Breast epithelium (tissue), 3 donors: ENCODE measurements at regions not wholly inside any gene's neighbourhood (a gene's known extent, or its start where the extent isn't known, plus 50 kb on each side); places are given as distances from the start of the nearest gene placed in this dataset.

Source experiments
- POLR2AphosphoS5 ChIP-seq, 3 donors: sonication (generic); formaldehyde crosslinking; IDR thresholded peaks; one replicate each; pipeline ENCODE4 v1.6.1; 2017; ENCODE audit warnings: antibody characterized with exemption in 3 of 3
- TF ChIP-seq, protein P1 (sequence below), 3 donors: fragments of 450-650 bp; IDR thresholded peaks; one replicate each; pipeline ENCODE4 v1.5.1; 2016 to 2017; ENCODE audit warnings: antibody characterized with exemption in 3 of 3, mild to moderate bottlenecking in 3 of 3, moderate library complexity in 3 of 3

DNA sequence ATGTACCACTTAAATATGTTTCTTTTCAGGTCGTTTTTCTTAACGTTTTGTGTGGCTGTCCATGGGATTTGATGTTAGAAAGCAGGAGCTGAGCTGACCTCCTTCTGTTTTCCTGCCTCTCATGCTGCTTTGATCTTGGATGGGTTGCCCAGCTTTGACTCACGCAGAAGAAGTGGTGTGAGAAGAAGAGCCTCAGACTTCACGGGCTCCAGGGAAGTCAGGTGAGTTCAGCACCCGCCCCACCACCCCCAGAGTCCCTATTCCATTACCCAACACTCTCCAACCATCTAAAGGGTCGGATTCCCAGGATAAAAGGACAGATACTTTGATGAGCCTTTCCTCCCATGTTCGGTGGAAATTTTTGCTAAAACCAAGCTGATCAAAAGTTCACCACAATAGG is 373.4 kb downstream of the IRX2 start:
- TF ChIP-seq, protein P1, sequence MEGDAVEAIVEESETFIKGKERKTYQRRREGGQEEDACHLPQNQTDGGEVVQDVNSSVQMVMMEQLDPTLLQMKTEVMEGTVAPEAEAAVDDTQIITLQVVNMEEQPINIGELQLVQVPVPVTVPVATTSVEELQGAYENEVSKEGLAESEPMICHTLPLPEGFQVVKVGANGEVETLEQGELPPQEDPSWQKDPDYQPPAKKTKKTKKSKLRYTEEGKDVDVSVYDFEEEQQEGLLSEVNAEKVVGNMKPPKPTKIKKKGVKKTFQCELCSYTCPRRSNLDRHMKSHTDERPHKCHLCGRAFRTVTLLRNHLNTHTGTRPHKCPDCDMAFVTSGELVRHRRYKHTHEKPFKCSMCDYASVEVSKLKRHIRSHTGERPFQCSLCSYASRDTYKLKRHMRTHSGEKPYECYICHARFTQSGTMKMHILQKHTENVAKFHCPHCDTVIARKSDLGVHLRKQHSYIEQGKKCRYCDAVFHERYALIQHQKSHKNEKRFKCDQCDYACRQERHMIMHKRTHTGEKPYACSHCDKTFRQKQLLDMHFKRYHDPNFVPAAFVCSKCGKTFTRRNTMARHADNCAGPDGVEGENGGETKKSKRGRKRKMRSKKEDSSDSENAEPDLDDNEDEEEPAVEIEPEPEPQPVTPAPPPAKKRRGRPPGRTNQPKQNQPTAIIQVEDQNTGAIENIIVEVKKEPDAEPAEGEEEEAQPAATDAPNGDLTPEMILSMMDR (IDR thresholded peaks at IDR 0.05): no peak
- TF ChIP-seq POLR2AphosphoS5 (IDR thresholded peaks at IDR 0.05): no peak
